ENCODE measurements at regions not wholly inside any gene's neighbourhood (a gene's known extent, or its start where the extent isn't known, plus 50 kb on each side); places are given as distances from the start of the nearest gene placed in this dataset.

GRCh38 chr1:228848406-228848805 is 113.1 kb downstream of the RHOU start:
- no peak for TF ChIP-seq CTCF (IDR thresholded peaks at IDR 0.05; ENCODE audit: extremely low read depth, missing control alignments)
- DNase-seq (ENCODE audit: low spot score), result no peak

GRCh38 chr1:228849011-228849541 is 113.8 kb downstream of the RHOU start:
- DNase-seq (ENCODE audit: low spot score), result no peak

GRCh38 chr1:228850141-228851100 is 115.1 kb downstream of the RHOU start:
- no peak for TF ChIP-seq CTCF (IDR thresholded peaks at IDR 0.05; ENCODE audit: extremely low read depth, missing control alignments)

More at GRCh38 chr1:228849011-228849541, 113.8 kb downstream of the RHOU start:
- TF ChIP-seq CTCF (IDR thresholded peaks at IDR 0.05; ENCODE audit: extremely low read depth, missing control alignments), result no peak

GRCh38 chr1:228851193-228851592 is 115.9 kb downstream of the RHOU start:
- no peak for TF ChIP-seq CTCF (IDR thresholded peaks at IDR 0.05; ENCODE audit: extremely low read depth, missing control alignments)
- no peak for DNase-seq (ENCODE audit: low spot score)

More at GRCh38 chr1:228850141-228851100, 115.1 kb downstream of the RHOU start:
- no peak for DNase-seq (ENCODE audit: low spot score)

- no peak for TF ChIP-seq CTCF (IDR thresholded peaks at IDR 0.05; ENCODE audit: extremely low read depth, missing control alignments)
- no peak for DNase-seq (ENCODE audit: low spot score)
These were observed 116.3 kb downstream of the RHOU start for GRCh38 chr1:228851618-228852017.

GRCh38 chr1:228852024-228852423 is 116.7 kb downstream of the RHOU start:
- TF ChIP-seq CTCF (IDR thresholded peaks at IDR 0.05; ENCODE audit: extremely low read depth, missing control alignments), result no peak
- no peak for DNase-seq (ENCODE audit: low spot score)

GRCh38 chr1:228852511-228853088 is 117.3 kb downstream of the RHOU start:
- DNase-seq (ENCODE audit: low spot score), result no peak
- TF ChIP-seq CTCF (IDR thresholded peaks at IDR 0.05; ENCODE audit: extremely low read depth, missing control alignments), result no peak

Measured in GM20000 (cell line).